ENCODE measurements at regions not wholly inside any gene's neighbourhood (a gene's known extent, or its start where the extent isn't known, plus 50 kb on each side); places are given as distances from the start of the nearest gene placed in this dataset.

- WGBS (ENCODE audit: extremely low coverage, insufficient read length, low lambda C conversion rate) = no CpG with 5 or more reads among the region's 4 CpGs
- no peak overlapping the region for H4K8ac ChIP-seq (replicated peaks; ENCODE audit: insufficient read length, low read depth, low read length)
- H4K20me1 ChIP-seq (ENCODE audit: control insufficient read depth, insufficient read depth, insufficient read length) = no peaks in the 10 kb centered on the region
- H2AFZ ChIP-seq (ENCODE audit: low read length) = no peak overlapping the region
- Mint-ChIP-seq H3K4me3 (no peak overlapping the region), H3K27ac (no peak overlapping the region), H3K9me3 (no peaks in the 10 kb centered on the region), H3K36me3 (ENCODE audit: insufficient read depth in 1 of 3, low read depth in 3 of 3) (no peaks in the 10 kb centered on the region), H3K4me1 (peaks cover 3 to 8% of the 10 kb centered on the region in 2 experiments; a peak in 1 of 4 replicates), H3K27me3 (ENCODE audit: low read depth) (peaks cover 3% of the 10 kb centered on the region)
- H3K79me1 ChIP-seq (ENCODE audit: insufficient read depth, low read depth, low read length, poor library complexity, severe bottlenecking) = no peaks in the 10 kb centered on the region
- H3K23me2 ChIP-seq (ENCODE audit: insufficient read length, low read depth, low read length, poor library complexity, severe bottlenecking) = no peaks in the 10 kb centered on the region
- no peak for TF ChIP-seq CTCF (conservative IDR thresholded peaks at IDR 0.05)
- no peak overlapping the region for H4K91ac ChIP-seq (ENCODE audit: insufficient read length, low read depth, low read length)
- H2BK120ac ChIP-seq (ENCODE audit: low read depth, low read length, poor library complexity, severe bottlenecking) = no peak overlapping the region
- H3K9ac ChIP-seq (ENCODE audit: extremely low read depth, insufficient read length, low read length) = no peak overlapping the region
- no peaks in the 10 kb centered on the region for H3K79me2 ChIP-seq (ENCODE audit: insufficient read depth, low read length)
- H3T11ph ChIP-seq (ENCODE audit: low read length) = no peak overlapping the region
- H3K14ac ChIP-seq (ENCODE audit: insufficient read depth, low read length) = no peak overlapping the region; the same call in 1 of the 2 replicates
- H2AK5ac ChIP-seq (ENCODE audit: insufficient read length, low read length) = no peak overlapping the region
- H3K4ac ChIP-seq (ENCODE audit: low read depth, low read length) = no peak overlapping the region
- H2BK5ac ChIP-seq (ENCODE audit: insufficient read length, low read length) = no peak overlapping the region
- no peak overlapping the region for H2BK15ac ChIP-seq (ENCODE audit: low read depth, low read length)
- H3K27me3 ChIP-seq (ENCODE audit: insufficient read depth, low read length) = no peaks in the 10 kb centered on the region
- no peak overlapping the region for H4K5ac ChIP-seq (ENCODE audit: insufficient read length, low read depth, low read length)
- no peak overlapping the region for H3K56ac ChIP-seq (ENCODE audit: insufficient read length, low read depth, low read length)
- H3K4me1 ChIP-seq (ENCODE audit: insufficient read depth, low read length) = no peaks in the 10 kb centered on the region
- no peak overlapping the region for H2BK20ac ChIP-seq (ENCODE audit: low read depth, low read length, poor library complexity, severe bottlenecking)
- no peak overlapping the region for H3K27ac ChIP-seq (ENCODE audit: insufficient read length, low read depth, low read length)
- H3K18ac ChIP-seq (ENCODE audit: insufficient read length, low read depth, low read length) = no peak overlapping the region
- no peaks in the 10 kb centered on the region for H3K9me3 ChIP-seq (ENCODE audit: control insufficient read depth, low read depth, low read length)
- no peak for DNase-seq
- H2BK12ac ChIP-seq (ENCODE audit: insufficient read length, low read depth, low read length) = no peak overlapping the region
- H3K23ac ChIP-seq (ENCODE audit: insufficient read length, low read depth, low read length) = no peak overlapping the region
- no peak overlapping the region for H3K4me2 ChIP-seq (ENCODE audit: insufficient read depth, insufficient read length, low read length)
Observed at GRCh38 chr7:140242057-140243031, 65.6 kb upstream of the KDM7A start.

Measured in H9 (cell line).